AML-193 (cell line): ENCODE measurements at regions not wholly inside any gene's neighbourhood (a gene's known extent, or its start where the extent isn't known, plus 50 kb on each side); places are given as distances from the start of the nearest gene placed in this dataset.

Experiments
- DNase-seq, 2 experiments: peaks; one replicate each; lab custom pipeline; 2025; lab: John Stamatoyannopoulos, UW

GRCh38 chr16:35170610-35171009, 1711.2 kb downstream of the TP53TG3F start:
- no peak for DNase-seq

DNA sequence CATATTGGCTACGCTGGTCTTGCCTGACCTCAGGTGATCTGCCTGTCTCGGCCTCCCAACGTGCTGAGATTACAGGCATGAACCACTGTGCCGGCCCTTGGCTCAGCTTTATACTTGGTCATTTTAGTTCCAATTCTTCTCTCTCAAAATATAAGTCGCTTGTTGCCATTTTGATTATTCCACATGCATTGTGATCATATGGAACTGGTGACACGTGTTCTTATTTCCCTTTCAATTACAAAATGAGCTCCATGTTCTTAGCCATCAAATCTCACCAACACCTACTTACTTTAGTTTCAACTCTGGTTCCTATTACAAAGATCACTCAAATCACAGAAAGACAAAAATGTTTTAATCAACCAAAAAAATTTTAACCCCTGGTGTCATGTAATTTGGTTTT, 1711.7 kb downstream of the TP53TG3F start:
- no peak for DNase-seq

DNA sequence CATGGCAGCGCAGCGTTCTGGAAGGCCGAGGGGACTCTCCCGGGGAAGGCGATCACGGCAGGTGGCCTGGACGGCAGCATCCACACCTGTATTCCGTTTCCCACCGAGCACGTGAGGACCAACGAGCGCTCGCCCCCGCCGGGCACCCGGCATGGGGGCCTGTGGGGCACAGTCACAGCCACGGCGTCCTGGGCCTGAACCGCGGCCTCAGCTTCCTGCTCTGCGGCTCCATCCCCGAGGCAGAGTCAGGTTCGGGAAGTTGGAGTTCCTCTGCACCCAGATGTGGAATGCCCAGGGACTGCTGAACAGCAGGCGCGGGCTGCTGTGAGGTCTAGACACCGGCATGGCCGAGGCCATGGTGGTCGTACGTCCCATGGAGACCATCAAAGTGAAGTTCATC, 1713.9 kb downstream of the TP53TG3F start:
- DNase-seq: no peak

GRCh38 chr16:35174016-35174415, 1714.6 kb downstream of the TP53TG3F start:
- no peak for DNase-seq

GRCh38 chr16:35176449-35176848, 1717.0 kb downstream of the TP53TG3F start:
- no peak for DNase-seq

DNA sequence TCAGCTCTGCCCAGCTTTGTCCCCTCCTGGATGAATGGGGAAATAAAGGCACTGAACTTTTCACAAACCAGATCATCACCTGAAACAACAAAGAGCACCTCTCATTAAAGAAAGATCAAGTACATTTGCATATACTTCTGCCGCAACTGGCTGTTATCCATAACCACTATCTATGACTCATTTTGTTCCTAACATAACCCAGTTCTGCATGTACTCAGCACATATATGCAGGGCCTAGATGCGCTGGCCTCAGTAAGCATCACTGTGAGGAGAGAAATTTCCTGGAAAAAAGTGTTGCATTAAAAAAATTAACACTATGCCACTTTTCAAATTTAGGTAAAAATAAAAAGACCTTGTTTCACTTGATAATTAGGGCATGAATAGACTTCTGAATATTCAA, 1718.4 kb downstream of the TP53TG3F start:
- DNase-seq: no peak

- DNase-seq: no peak
These were observed 1721.6 kb downstream of the TP53TG3F start for GRCh38 chr16:35180970-35181369.

GRCh38 chr16:35181422-35182030, 1722.1 kb downstream of the TP53TG3F start:
- no peak for DNase-seq

- no peak for DNase-seq
These were observed 1722.7 kb downstream of the TP53TG3F start for GRCh38 chr16:35182043-35182677.

GRCh38 chr16:35182943-35183550, 1723.6 kb downstream of the TP53TG3F start:
- no peak for DNase-seq

GRCh38 chr16:35184356-35184870, 1725.0 kb downstream of the TP53TG3F start:
- no peak for DNase-seq

DNA sequence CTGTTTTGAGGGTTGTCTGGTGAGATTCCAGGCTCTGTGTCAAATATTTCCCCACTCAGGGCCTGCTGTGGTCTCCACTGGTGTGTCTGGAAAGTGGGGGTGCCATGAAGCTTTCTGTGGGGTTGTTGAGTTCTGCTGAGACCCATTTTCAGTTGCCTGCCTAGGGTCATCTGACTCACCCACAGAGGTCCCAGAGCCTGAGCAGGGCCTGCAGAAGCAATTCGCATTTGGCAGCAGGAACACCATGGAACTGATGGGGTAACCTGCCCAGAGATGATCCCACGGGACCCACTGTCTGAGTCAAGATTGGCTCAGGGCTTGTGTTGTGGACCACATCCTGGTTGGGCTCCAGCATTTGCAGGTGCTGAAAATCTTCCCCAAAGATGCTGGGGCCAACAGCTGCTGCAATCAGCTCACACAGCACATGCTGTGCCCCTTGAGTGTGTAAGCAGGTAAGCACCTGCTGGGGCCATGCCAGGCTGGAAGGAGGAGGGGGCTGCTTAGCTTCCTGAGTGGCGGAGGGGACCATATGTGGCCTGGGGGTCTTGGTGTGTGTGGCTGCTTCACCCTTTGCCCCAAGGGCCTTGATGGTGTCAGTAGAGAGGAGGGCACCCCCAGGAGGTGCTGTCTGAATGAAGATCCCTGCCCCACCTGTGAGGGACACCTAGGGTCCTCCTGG, 1726.1 kb downstream of the TP53TG3F start:
- no peak for DNase-seq

DNA sequence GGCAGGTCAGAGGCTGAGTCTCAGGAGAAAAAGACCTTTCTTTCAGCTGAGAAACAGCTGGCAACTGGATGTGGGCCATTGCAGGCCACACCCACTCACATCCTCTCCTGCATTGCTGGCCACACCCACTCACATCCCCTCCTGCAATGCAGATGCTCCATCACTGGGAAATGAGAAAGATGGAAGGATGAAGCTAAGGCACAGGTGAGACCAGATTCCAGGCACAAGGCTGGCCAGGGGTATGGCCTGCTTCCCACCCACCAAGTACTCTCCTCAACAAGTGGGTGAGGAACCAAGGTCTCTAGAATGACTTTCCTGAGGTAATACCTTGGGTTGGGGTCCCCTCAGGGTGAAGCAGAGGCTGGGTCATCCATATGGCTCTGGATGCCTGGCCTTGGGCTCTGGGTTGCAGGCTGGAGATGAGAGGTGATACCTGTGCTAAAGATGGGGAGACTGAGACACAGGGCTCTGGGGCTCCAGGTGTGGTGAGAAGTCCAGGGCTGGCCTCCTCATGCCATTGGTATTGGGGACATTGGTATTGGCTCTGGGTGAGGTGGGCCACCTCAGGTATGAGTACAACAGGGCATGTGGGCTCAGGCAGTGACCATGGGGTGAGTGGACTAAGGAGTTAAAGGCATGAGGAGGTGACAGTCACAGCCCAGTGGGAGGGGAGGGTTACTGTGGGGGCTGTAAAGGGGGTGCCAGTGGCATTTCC, 1726.8 kb downstream of the TP53TG3F start:
- DNase-seq: no peak

DNA sequence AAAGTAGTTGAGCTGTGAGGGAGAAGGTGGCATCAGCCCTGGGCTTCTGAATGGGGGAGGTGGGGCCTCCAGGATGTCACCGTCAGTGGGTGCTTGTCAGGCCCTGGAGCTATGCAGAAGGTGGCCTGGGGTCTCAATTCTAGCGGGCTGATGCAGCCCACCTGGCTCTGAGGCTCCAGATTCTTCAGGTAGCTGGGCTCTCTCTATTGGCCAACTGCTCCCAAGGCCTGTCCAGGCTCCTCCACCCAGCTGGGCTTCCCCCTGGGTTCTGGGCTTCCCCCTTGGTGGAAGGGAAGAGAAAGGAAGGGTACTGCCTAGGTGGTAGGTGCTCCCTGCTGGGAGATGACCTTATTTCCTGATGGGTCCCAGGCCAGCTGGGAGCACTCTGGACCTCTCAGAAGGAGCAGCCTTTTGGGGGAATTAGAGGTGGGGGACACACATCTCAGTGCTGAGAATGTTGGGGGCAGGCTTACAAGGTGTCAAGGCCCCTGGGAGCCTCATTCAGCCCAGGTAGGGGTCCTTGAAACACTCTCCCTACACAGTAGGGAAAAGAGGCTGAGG, 1728.3 kb downstream of the TP53TG3F start:
- no peak for DNase-seq

- peak in 1 of 2 experiments; percentile 1 for DNase-seq
These were observed 1729.1 kb downstream of the TP53TG3F start for GRCh38 chr16:35188288-35189155.

DNA sequence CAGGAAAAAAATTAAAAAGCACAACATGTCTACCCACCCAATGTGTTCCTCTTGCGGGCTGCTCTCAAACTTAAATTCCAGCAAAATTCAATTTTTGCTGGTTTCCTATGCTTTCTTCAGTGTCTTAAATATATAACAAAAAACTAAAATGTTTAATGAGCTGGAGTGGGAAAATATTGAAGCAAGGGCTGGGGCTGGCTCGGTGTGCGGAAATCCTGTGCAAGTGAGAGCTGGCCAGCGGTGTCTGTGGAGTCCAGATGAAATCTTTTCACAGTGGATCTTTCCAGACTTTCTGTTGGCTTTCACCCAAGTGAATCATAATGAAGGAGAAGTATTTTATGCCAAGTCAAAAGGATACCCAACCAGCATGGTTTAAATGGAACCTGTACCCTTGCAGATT, 1733.6 kb downstream of the TP53TG3F start:
- DNase-seq: no peak

DNA sequence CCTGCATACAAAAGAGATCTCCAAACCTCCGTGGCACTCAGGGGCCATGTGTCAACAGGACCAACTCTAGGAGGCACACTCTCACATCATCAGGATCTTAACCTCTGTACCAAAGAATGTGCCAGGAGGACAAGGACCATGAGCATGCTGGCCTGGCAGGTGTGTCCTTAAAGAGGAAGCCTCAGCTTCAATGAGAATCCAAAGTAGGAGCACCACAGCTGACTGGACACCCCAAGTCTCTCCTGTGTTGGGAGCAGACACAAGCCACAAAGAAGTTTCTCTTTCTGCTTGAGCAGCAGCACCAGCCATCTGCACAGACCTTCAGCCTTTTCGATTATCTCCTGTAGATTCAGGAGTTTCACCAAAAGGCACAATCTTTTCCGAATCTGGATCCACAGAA, 1734.5 kb downstream of the TP53TG3F start:
- no peak for DNase-seq

DNA sequence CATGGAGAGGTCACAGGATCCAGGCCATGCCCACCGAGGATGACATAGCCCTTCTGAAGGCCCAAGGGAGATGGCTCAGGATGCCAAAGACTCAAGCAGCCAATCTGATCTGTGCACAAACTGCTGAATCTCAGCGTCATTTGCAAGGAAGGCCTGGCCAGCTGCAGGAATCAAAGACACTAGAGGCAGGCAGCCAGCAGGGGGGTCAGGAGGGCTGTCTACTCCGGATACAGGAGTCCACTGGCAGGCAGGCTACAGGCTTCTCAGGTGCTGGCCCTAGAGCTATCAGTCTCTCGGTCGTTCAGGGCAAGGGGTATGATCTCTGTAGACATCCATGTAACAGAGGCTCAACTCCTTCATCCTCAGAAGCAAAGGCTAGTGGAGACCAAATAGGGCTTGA, 1735.3 kb downstream of the TP53TG3F start:
- DNase-seq: no peak

DNA sequence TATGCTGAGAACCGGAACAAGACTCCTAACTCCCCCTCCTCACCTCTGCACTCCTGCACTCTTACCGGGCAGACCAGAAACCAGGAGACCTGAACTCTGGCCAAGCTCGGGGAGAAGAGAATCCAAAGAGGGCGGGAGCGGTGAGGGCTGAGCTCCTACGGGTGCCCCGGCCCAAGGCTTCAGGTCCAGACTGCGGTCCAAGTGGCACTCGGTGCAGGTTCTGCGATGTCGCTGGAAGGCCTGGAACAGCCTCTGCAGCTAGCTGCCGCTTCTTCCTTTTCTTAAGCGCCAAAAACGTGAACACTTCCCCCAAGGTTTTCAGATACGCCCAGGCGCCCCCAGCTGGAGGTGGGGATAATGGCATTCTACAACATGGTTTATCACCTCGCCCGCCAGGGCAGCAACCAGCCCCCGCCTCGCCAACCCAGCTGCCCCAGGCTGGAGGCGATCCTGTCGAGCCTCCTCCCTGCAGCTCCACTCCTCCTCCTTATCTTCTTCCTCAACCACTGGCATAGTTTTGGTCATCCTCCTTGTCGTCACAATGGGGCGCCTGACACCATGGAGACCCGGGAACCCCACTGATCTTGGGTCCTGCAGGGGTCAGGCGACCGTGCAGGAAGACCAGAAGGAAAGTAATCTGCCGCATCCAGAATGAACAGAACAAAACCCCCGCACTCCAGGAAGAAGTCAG, 1735.9 kb downstream of the TP53TG3F start:
- DNase-seq: no peak

- DNase-seq: no peak
These were observed 1736.4 kb downstream of the TP53TG3F start for GRCh38 chr16:35195864-35196216.
